Jurkat, Clone E6-1 (cell line): ENCODE measurements at regions not wholly inside any gene's neighbourhood (a gene's known extent, or its start where the extent isn't known, plus 50 kb on each side); places are given as distances from the start of the nearest gene placed in this dataset.
"Not testable (repeated sequence)": the region's sequence is repeated elsewhere in the genome, so short reads cannot be mapped to it uniquely, and the experiment has no call there.

Experiments used
- DNase-seq: peaks from one replicate; pipeline ENCODE4 v3.0.0-alpha.2; 2011; ENCODE audit warnings: low read depth, low spot score
- H3K4me3 ChIP-seq: 2 replicates; pipeline ENCODE4 v1.5.1; 2011; ENCODE audit warnings: mild to moderate bottlenecking, low read length, control low read depth, moderate library complexity

DNA sequence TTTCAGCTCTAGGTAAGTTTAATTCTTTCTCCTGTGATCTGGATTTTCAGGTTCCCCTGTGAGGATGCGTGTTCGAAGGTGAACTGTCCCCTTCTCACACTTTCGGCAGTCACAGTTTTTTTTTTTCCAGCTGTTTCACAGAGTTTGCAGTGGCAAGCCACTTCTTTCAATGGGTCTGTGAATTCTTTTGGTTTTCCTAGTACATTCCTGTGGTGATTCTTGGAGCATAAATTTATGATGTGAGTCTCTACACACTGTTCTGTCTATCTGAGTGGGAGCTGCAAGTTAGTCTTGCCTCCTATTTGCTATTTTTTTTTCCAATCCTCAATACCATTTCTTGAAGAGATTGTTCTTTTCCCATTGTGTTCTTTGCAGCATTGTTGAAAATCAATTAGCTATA lies 595.5 kb downstream of the RAPGEF2 start:
- no peak for DNase-seq

GRCh38 chr4:159702200-159702599 lies 599.3 kb downstream of the RAPGEF2 start:
- DNase-seq, result no peak
- no peak overlapping the region for H3K4me3 ChIP-seq

More for the DNA sequence above, 595.5 kb downstream of the RAPGEF2 start:
- H3K4me3 ChIP-seq, result no peak overlapping the region

- no peak overlapping the region for H3K4me3 ChIP-seq
- DNase-seq, result no peak
Observed at GRCh38 chr4:159705334-159705733, 602.5 kb downstream of the RAPGEF2 start.

- DNase-seq, result no peak
- H3K4me3 ChIP-seq, result no peak overlapping the region
Observed at GRCh38 chr4:159706704-159707103, 603.8 kb downstream of the RAPGEF2 start.

- H3K4me3 ChIP-seq, DNase-seq: not testable (repeated sequence)
Observed at GRCh38 chr4:159715180-159715579, 612.3 kb downstream of the RAPGEF2 start.

DNA sequence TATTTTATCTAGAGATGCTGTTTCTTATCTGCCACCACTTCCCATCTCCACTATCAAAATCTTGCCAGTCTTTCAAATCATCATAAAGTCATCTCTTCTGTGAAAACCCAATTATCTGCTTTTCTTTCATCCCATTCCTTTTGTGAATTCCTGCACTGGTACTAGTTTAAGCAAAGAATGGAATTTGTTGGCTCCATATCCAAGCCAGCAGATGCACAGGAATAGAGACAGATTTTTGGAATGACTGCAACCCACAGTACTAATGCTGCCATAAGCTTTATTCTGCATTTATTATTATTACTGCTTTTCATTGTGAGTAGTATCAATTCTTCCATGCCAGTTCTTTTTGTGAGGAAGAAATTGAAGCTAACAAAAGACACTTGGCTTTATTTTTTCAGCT lies 616.7 kb downstream of the RAPGEF2 start:
- no peak overlapping the region for H3K4me3 ChIP-seq

GRCh38 chr4:159722052-159722451 lies 619.2 kb downstream of the RAPGEF2 start:
- H3K4me3 ChIP-seq, result no peak overlapping the region

More for the DNA sequence above, 616.7 kb downstream of the RAPGEF2 start:
- no peak for DNase-seq

DNA sequence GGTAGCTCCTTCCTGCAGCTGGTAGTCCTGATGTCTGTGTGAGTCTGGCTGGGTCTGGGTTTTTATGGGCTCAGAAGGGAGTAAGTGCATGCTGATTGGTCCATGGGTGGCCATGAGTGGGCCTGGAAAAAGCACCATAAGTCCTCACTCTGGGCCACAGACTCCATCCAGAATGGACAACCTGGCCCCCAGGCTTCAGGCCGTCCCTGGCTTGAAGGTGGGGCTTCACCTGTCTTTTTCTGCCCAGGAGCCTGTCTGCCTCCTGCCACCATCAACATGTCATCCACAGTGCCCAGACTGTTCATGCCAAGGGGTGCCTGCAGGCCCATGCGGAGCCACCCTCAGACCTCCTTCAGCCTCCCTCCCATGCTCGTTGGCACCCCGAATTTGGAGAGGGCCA lies 620.0 kb downstream of the RAPGEF2 start:
- no peak for DNase-seq
- no peak overlapping the region for H3K4me3 ChIP-seq

More at GRCh38 chr4:159722052-159722451, 619.2 kb downstream of the RAPGEF2 start:
- DNase-seq, result no peak

DNA sequence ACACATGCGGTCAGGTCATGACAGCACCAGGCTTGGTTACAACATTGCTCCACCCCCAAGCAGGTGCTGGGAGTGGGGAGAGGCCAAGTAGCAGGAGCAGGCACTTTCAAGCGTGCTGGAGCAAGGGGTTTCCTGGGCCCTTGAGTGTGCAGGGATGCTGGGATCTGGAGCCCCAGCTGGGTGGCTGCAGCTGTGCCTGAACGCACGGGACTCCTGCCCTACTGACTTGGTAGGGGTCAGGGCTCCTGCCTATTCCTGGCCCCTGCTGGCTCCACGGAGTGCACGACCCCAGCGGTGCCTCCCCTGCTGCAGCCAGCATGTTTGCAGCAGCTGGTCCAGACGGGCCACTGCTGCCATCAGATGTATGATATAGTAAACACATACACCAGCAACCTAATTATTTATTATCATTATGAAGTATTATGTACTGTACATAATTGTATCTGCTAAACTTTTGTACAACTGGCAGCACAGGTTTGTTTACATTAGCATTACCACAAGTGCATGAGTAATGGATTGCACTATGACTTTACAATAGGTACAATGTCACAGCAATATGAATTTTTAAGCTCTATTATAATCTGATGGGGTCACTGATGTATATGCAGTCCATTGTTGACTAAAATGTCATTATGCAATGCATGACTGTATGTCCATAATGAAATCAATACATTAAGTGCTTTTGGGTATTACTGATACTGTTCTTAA lies 620.6 kb downstream of the RAPGEF2 start:
- DNase-seq, result no peak

GRCh38 chr4:159725571-159725970 lies 622.7 kb downstream of the RAPGEF2 start:
- no peak overlapping the region for H3K4me3 ChIP-seq
- DNase-seq, result no peak

More for the DNA sequence above, 620.6 kb downstream of the RAPGEF2 start:
- H3K4me3 ChIP-seq, result no peak overlapping the region

GRCh38 chr4:159735281-159736207 lies 632.7 kb downstream of the RAPGEF2 start:
- no peak overlapping the region for H3K4me3 ChIP-seq
- no peak for DNase-seq

DNA sequence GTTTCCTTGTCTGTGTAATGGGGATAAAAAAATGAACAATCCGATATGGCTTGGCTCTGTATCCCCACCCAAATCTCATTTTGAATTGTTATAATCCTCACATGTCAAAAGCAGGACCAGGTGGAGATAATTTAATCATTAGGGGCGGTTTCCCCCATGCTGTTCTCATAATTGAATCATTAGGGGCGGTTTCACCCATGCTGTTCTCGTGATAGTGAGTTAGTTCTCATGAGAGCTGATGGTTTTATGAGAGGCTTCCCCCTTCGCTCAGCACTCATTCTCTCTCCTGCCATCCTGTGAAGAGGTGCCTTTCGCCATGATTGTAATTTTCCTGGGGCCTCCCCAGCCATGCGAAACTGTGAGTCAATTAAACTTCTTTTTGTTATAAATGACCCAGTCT lies 633.5 kb downstream of the RAPGEF2 start:
- H3K4me3 ChIP-seq, result no peak overlapping the region
- no peak for DNase-seq

DNA sequence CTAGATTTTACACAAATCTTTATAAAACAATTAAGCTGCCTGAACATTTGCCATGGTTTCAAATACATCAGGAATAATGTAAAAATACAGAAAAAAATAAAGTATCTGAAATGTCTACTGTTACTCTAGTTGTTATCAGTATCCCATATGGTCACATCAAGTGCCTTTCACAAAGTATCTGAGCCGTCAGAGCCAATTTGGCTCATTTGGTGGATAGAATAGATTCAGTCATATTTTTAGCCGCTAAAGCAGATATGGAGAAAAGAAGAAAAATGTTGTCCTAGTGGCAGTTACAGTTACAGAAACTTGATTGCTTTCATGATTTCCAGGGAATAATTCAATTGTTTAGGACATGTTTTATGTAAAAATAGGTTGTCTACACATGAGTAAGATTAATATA lies 641.1 kb downstream of the RAPGEF2 start:
- no peak overlapping the region for H3K4me3 ChIP-seq
- DNase-seq, result no peak

DNA sequence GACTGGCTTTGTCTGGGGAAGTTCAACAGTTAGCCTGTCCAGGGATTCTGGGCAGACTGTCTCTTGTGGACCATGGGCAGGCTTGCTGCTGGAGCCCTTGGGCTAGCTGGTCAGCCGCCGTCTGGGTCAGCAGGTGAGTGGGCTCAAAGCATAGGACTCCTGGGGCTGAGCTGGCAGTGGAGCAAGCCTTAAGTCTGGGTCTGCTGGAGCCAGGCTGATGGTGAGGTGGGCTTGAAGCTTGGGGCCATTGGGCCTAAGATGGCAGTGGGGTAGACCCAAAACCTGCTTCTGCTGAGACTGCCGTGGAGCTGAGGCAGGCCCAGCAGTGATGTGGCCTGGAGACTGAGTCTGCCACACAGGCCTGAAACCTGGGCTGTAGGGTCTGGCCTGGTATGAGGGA lies 645.1 kb downstream of the RAPGEF2 start:
- no peak for DNase-seq
- H3K4me3 ChIP-seq, result no peak overlapping the region

GRCh38 chr4:159748834-159749444 lies 646.1 kb downstream of the RAPGEF2 start:
- no peak for DNase-seq
- H3K4me3 ChIP-seq, result no peak overlapping the region

GRCh38 chr4:159757499-159757898 lies 654.6 kb downstream of the RAPGEF2 start:
- no peak overlapping the region for H3K4me3 ChIP-seq
- no peak for DNase-seq

- no peak for DNase-seq
- no peak overlapping the region for H3K4me3 ChIP-seq
Observed at GRCh38 chr4:159758061-159758460, 655.2 kb downstream of the RAPGEF2 start.

GRCh38 chr4:159762672-159763071 lies 659.8 kb downstream of the RAPGEF2 start:
- H3K4me3 ChIP-seq, result no peak overlapping the region
- no peak for DNase-seq

DNA sequence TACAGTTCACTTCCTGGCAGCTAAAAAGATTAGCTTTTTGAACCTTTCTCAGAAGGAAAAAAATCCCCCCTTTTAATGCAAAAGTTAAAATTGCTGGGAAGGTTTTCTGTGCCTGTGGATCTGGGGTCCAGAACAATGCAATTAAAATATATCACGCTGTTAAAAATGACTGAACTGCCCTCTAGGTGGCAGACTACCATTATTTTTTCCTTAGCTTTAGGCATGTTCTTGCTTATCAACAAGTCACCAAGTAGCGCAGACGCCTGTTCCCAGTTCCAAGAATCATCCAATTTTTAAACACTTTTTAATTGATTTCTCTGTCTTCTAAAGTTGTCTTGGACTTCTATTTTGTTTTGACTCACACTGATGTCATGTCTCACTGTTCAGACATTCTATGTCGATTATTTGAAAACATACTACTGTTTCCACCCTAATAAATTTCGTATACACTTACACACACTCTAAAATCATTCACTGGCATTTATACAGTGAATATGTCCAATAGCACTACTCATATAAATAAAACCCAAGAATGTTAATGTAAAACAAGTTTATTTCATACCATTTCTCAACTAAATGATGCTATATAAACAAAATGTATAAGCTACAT lies 661.6 kb downstream of the RAPGEF2 start:
- H3K4me3 ChIP-seq, result no peak overlapping the region
- peak; percentile 50 for DNase-seq
